HEK293 (cell line): ENCODE measurements at regions not wholly inside any gene's neighbourhood (a gene's known extent, or its start where the extent isn't known, plus 50 kb on each side); places are given as distances from the start of the nearest gene placed in this dataset.

Source experiments
- CTCF ChIA-PET: fragments of 350-600 bp; formaldehyde crosslinking; extraction: SDS; loops from one replicate; lab custom pipeline; 2021; ENCODE audit warnings: antibody characterized with exemption; lab: Yijun Ruan, JAX
- POLR2A ChIA-PET: fragments of 300-600 bp; formaldehyde crosslinking; extraction: SDS; loops from one replicate; lab custom pipeline; 2020; ENCODE audit warnings: antibody characterized with exemption, inconsistent platforms; lab: Yijun Ruan, JAX
- H3K27ac ChIP-seq: fragments of 200-500 bp; sonication (Bioruptor generic); 2 replicates; pipeline ENCODE4 v1.5.1; 2014; ENCODE audit warnings: low read depth, low read length, control low read depth, inconsistent platforms; ENCODE audit errors: extremely low read depth
- H3K36me3 ChIP-seq, 2 experiments: fragments of 200-500 bp in 1 of 2; sonication (Bioruptor generic) in 1 of 2; 1 replicate in 1 of 2; 2 replicates in 1 of 2; pipeline ENCODE4 v1.5.1; 2014 to 2017; ENCODE audit warnings: inconsistent platforms in 2 of 2, low read length in 2 of 2; ENCODE audit not compliant: control insufficient read depth in 2 of 2, insufficient read depth in 1 of 2
- H3K4me1 ChIP-seq: fragments of 200-500 bp; sonication (Bioruptor generic); 2 replicates; pipeline ENCODE4 v1.5.1; 2014; ENCODE audit warnings: mild to moderate bottlenecking, low read length, inconsistent platforms; ENCODE audit not compliant: control insufficient read depth, insufficient read depth
- H3K4me3 ChIP-seq: 2 replicates; pipeline ENCODE4 v1.5.1; 2011; ENCODE audit warnings: low read depth, mild to moderate bottlenecking, control low read depth, low read length, moderate library complexity
- H3K9me3 ChIP-seq: fragments of 200-500 bp; sonication (Bioruptor generic); 2 replicates; pipeline ENCODE4 v1.5.1; 2014; ENCODE audit warnings: low read depth, low read length, inconsistent platforms; ENCODE audit not compliant: control insufficient read depth, insufficient read depth
- ATF2 ChIP-seq: fragments of 450-650 bp; formaldehyde crosslinking; IDR thresholded peaks from 2 replicates; pipeline ENCODE4 v1.5.1; 2016; ENCODE audit warnings: missing biosample characterization, missing genetic modification characterization, low read depth
- KLF7 ChIP-seq: fragments of 450-650 bp; formaldehyde crosslinking; IDR thresholded peaks from 2 replicates; pipeline ENCODE4 v1.5.1; 2016; ENCODE audit warnings: missing biosample characterization, missing genetic modification characterization, borderline replicate concordance
- PATZ1 ChIP-seq: fragments of 450-650 bp; formaldehyde crosslinking; IDR thresholded peaks from 2 replicates; pipeline ENCODE4 v1.5.1; 2016; ENCODE audit warnings: missing biosample characterization, missing genetic modification characterization
- SCRT2 ChIP-seq: fragments of 450-650 bp; formaldehyde crosslinking; IDR thresholded peaks from 2 replicates; pipeline ENCODE4 v1.5.1; 2016; ENCODE audit warnings: missing biosample characterization, missing genetic modification characterization
- SP3 ChIP-seq: fragments of 450-650 bp; formaldehyde crosslinking; IDR thresholded peaks from 2 replicates; pipeline ENCODE4 v1.5.1; 2016; ENCODE audit warnings: missing biosample characterization, missing genetic modification characterization
- ZBTB21 ChIP-seq: fragments of 450-650 bp; formaldehyde crosslinking; IDR thresholded peaks from 2 replicates; pipeline ENCODE4 v1.5.1; 2017; ENCODE audit warnings: missing biosample characterization, missing genetic modification characterization
- ZFP37 ChIP-seq: fragments of 450-650 bp; formaldehyde crosslinking; IDR thresholded peaks from 2 replicates; pipeline ENCODE4 v1.5.1; 2016; ENCODE audit warnings: missing biosample characterization, missing genetic modification characterization
- ZFP69B ChIP-seq: fragments of 450-650 bp; formaldehyde crosslinking; IDR thresholded peaks from 2 replicates; pipeline ENCODE4 v1.5.1; 2016; ENCODE audit warnings: missing biosample characterization, missing genetic modification characterization
- ZNF132 ChIP-seq: fragments of 450-650 bp; formaldehyde crosslinking; IDR thresholded peaks from 2 replicates; pipeline ENCODE4 v1.5.1; 2017; ENCODE audit warnings: missing biosample characterization, missing genetic modification characterization, borderline replicate concordance
- ZNF146 ChIP-seq: fragments of 450-650 bp; formaldehyde crosslinking; IDR thresholded peaks from 2 replicates; pipeline ENCODE4 v1.5.1; 2016; ENCODE audit warnings: missing biosample characterization, missing genetic modification characterization
- ZNF221 ChIP-seq: fragments of 450-650 bp; formaldehyde crosslinking; IDR thresholded peaks from 2 replicates; pipeline ENCODE4 v1.5.1; 2017; ENCODE audit warnings: missing biosample characterization, missing genetic modification characterization, borderline replicate concordance
- ZNF24 ChIP-seq: fragments of 450-650 bp; formaldehyde crosslinking; IDR thresholded peaks from 2 replicates; pipeline ENCODE4 v1.5.1; 2016; ENCODE audit warnings: missing biosample characterization, missing genetic modification characterization
- ZNF324 ChIP-seq: fragments of 450-650 bp; formaldehyde crosslinking; IDR thresholded peaks from 2 replicates; pipeline ENCODE4 v1.5.1; 2016; ENCODE audit warnings: missing biosample characterization, missing genetic modification characterization
- ZNF362 ChIP-seq: fragments of 450-650 bp; formaldehyde crosslinking; IDR thresholded peaks from 2 replicates; pipeline ENCODE4 v1.5.1; 2016; ENCODE audit warnings: missing biosample characterization, missing genetic modification characterization
- ZNF366 ChIP-seq: fragments of 450-650 bp; formaldehyde crosslinking; conservative IDR thresholded peaks from 2 replicates; pipeline ENCODE4 v1.5.1; 2016; ENCODE audit warnings: missing biosample characterization, missing genetic modification characterization
- ZNF394 ChIP-seq: fragments of 450-650 bp; formaldehyde crosslinking; IDR thresholded peaks from 2 replicates; pipeline ENCODE4 v1.5.1; 2016; ENCODE audit warnings: missing biosample characterization, missing genetic modification characterization, mild to moderate bottlenecking, moderate library complexity, borderline replicate concordance
- ZNF416 ChIP-seq: fragments of 450-650 bp; formaldehyde crosslinking; IDR thresholded peaks from 2 replicates; pipeline ENCODE4 v1.5.1; 2016; ENCODE audit warnings: missing biosample characterization, missing genetic modification characterization
- ZNF580 ChIP-seq: fragments of 450-650 bp; formaldehyde crosslinking; IDR thresholded peaks from 2 replicates; pipeline ENCODE4 v1.5.1; 2016; ENCODE audit warnings: missing biosample characterization, missing genetic modification characterization
- ZNF654 ChIP-seq: fragments of 450-650 bp; formaldehyde crosslinking; IDR thresholded peaks from 2 replicates; pipeline ENCODE4 v1.5.1; 2016; ENCODE audit warnings: low read depth, missing biosample characterization, missing genetic modification characterization
- ZNF660 ChIP-seq: fragments of 450-650 bp; IDR thresholded peaks from 2 replicates; pipeline ENCODE4 v1.5.1; 2018; ENCODE audit warnings: missing biosample characterization, mild to moderate bottlenecking, missing genetic modification characterization
- ZNF776 ChIP-seq: fragments of 450-650 bp; formaldehyde crosslinking; IDR thresholded peaks from 2 replicates; pipeline ENCODE4 v1.5.0; 2017; ENCODE audit warnings: missing biosample characterization, missing genetic modification characterization, borderline replicate concordance
- ZSCAN16 ChIP-seq: fragments of 450-650 bp; formaldehyde crosslinking; IDR thresholded peaks from 2 replicates; pipeline ENCODE4 v1.5.1; 2016; ENCODE audit warnings: missing biosample characterization, missing genetic modification characterization
- ZSCAN5A ChIP-seq: fragments of 450-650 bp; formaldehyde crosslinking; IDR thresholded peaks from 2 replicates; pipeline ENCODE4 v1.5.1; 2016; ENCODE audit warnings: missing biosample characterization, missing genetic modification characterization
- TF ChIP-seq, protein P1 (sequence below): fragments of 450-650 bp; formaldehyde crosslinking; IDR thresholded peaks from 2 replicates; pipeline ENCODE4 v1.5.1; 2016; ENCODE audit warnings: missing biosample characterization, missing genetic modification characterization
- TF ChIP-seq, protein P2 (sequence below): fragments of 450-650 bp; formaldehyde crosslinking; IDR thresholded peaks from 2 replicates; pipeline ENCODE4 v1.5.1; 2016; ENCODE audit warnings: missing biosample characterization, missing genetic modification characterization
- TF ChIP-seq, protein P3 (sequence below): fragments of 450-650 bp; formaldehyde crosslinking; IDR thresholded peaks from 2 replicates; pipeline ENCODE4 v1.5.1; 2016; ENCODE audit warnings: missing biosample characterization, missing genetic modification characterization

GRCh38 chr18:73887801-73888200 is 259.8 kb downstream of the FBXO15 start:
- no peak overlapping the region for H3K27ac ChIP-seq
- H3K9me3 ChIP-seq, result no peaks in the 10 kb centered on the region
- no peak overlapping the region for H3K4me3 ChIP-seq
- TF ChIP-seq, protein P1, sequence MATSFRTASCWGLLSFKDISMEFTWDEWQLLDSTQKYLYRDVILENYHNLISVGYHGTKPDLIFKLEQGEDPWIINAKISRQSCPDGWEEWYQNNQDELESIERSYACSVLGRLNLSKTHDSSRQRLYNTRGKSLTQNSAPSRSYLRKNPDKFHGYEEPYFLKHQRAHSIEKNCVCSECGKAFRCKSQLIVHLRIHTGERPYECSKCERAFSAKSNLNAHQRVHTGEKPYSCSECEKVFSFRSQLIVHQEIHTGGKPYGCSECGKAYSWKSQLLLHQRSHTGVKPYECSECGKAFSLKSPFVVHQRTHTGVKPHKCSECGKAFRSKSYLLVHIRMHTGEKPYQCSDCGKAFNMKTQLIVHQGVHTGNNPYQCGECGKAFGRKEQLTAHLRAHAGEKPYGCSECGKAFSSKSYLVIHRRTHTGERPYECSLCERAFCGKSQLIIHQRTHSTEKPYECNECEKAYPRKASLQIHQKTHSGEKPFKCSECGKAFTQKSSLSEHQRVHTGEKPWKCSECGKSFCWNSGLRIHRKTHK (tag by site-specific recombination), result no peak
- TF ChIP-seq ZNF362 (tag by site-specific recombination) (no peak), ZNF324 (tag by site-specific recombination) (no peak), PATZ1 (no peak), ZSCAN16 (tag by site-specific recombination) (no peak), ATF2 (no peak), KLF7 (tag by site-specific recombination) (no peak), SP3 (tag by site-specific recombination) (no peak), ZNF660 (no peak), ZNF776 (tag by site-specific recombination) (no peak), ZNF24 (no peak), ZNF416 (tag by site-specific recombination) (no peak), ZNF132 (tag by site-specific recombination) (no peak), ZSCAN5A (no peak)
- TF ChIP-seq, protein P2, sequence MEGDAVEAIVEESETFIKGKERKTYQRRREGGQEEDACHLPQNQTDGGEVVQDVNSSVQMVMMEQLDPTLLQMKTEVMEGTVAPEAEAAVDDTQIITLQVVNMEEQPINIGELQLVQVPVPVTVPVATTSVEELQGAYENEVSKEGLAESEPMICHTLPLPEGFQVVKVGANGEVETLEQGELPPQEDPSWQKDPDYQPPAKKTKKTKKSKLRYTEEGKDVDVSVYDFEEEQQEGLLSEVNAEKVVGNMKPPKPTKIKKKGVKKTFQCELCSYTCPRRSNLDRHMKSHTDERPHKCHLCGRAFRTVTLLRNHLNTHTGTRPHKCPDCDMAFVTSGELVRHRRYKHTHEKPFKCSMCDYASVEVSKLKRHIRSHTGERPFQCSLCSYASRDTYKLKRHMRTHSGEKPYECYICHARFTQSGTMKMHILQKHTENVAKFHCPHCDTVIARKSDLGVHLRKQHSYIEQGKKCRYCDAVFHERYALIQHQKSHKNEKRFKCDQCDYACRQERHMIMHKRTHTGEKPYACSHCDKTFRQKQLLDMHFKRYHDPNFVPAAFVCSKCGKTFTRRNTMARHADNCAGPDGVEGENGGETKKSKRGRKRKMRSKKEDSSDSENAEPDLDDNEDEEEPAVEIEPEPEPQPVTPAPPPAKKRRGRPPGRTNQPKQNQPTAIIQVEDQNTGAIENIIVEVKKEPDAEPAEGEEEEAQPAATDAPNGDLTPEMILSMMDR (tag by site-specific recombination), result no peak
- TF ChIP-seq, all 188 proteins: peak for 0
- Histone ChIP-seq H3K36me3 (no peaks in the 10 kb centered on the region), H3K4me1 (no peaks in the 10 kb centered on the region)
- ChIA-PET CTCF (interaction anchor here (0.6 kb wide), 1 partner anchor 18 kb away, joined by 3 read pairs; no protein-coding TSS in a partner anchor), POLR2A (no interaction called here)

DNA sequence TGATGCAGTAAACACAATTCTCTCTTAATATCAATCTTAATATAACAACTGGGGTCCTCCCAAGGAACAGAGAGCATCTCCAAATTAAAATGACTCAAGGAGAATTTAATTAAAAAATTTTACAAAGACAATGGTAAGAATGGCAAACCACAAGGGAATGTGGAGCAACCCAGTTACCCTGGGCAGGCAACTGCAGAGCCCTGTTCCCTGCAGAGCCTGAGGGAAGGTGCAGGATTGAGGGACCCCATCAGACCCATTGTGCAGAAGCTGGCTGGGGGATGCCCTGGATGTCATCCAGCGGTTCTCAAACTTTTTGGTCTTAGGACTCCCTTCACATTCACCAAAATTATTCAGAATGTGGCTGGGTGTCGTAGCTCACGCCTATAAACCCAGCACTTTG is 262.8 kb downstream of the FBXO15 start:
- POLR2A ChIA-PET, result no interaction called here
- CTCF ChIA-PET, result no interaction called here
- H3K27ac ChIP-seq, result no peak overlapping the region
- no peaks in the 10 kb centered on the region for H3K4me1 ChIP-seq
- H3K36me3 ChIP-seq, result no peaks in the 10 kb centered on the region
- no peak overlapping the region for H3K4me3 ChIP-seq
- H3K9me3 ChIP-seq, result no peaks in the 10 kb centered on the region
- TF ChIP-seq ZNF654 (no peak), ZNF221 (tag by site-specific recombination) (no peak), ZBTB21 (tag by site-specific recombination) (no peak), ZFP69B (no peak), SCRT2 (tag by site-specific recombination) (no peak), ZNF580 (no peak), ZNF366 (no peak), ZNF394 (tag by site-specific recombination) (no peak), ZNF146 (tag by site-specific recombination) (no peak), ZNF416 (tag by site-specific recombination) (no peak), ZFP37 (no peak)
- TF ChIP-seq, protein P3, sequence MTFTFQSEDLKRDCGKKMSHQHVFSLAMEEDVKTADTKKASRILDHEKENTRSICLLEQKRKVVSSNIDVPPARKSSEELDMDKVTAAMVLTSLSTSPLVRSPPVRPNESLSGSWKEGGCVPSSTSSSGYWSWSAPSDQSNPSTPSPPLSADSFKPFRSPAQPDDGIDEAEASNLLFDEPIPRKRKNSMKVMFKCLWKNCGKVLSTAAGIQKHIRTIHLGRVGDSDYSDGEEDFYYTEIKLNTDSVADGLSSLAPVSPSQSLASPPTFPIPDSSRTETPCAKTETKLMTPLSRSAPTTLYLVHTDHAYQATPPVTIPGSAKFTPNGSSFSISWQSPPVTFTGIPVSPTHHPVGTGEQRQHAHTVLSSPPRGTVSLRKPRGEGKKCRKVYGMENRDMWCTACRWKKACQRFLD (tag by site-specific recombination), result no peak
